GM21381 (cell line): ENCODE measurements at regions not wholly inside any gene's neighbourhood (a gene's known extent, or its start where the extent isn't known, plus 50 kb on each side); places are given as distances from the start of the nearest gene placed in this dataset.

Experiments
- ATAC-seq: cut with Tn5 transposase; IDR thresholded peaks from one replicate; pipeline ENCODE4 v1.9.1; 2021; ENCODE audit warnings: mild to moderate bottlenecking, moderate library complexity; ENCODE audit not compliant: unreplicated experiment

DNA sequence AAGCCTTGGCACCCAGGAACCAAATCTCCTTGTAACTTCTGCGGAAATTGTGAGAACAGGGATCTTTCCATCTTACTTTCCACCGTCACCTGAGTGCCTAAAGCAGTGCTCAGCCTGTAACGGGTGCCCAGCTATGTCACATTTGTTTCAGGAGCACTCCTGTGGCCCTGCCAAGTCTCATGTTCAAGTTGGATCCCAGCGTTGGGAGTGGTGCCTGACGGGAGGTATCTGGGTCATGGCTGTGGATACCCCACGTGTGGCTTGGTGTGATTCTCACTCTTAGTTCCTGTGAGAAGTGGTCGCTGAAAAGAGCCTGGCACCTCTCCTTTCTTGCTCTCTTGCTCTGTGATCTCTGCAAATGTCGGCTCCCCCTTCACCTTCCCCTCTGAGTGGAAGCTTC, 114.9 kb downstream of the UQCRFS1 start:
- no peak for ATAC-seq

DNA sequence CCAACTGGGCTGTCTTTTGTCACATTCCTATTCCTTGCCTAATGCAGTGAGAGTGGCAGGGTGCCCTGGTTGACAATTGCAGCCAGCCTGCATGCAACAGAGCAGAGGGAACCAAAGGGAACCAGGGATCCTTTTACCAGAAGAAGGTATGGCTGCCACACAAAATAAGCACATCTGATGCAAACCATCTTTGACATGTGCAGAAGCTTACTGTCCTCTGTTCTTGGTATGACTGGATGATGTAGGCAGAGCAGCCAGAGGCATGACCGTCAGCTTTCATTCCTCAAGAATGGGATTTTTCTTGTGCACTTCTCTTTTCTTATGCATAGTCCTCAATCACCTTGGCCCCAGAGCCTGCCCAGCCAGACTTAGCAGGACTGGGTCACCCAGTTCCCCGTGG, 116.1 kb downstream of the UQCRFS1 start:
- no peak for ATAC-seq

DNA sequence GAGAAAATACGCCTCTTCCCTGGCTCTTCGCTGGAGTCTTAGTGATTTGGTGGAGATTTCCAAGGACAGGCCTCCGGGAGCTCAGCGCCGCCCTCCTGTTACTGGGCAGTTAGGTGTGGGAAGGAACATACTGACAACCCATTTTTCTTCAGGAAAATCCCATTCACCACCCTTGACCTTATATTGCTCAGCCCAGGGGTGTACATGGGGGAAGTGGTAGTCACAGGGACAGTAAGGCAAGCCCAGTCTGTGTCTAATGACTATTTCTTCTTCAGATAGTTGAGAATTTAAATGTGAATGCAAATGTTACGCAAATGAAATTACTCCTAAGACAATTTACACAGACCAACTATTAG, 119.4 kb downstream of the UQCRFS1 start:
- no peak for ATAC-seq

DNA sequence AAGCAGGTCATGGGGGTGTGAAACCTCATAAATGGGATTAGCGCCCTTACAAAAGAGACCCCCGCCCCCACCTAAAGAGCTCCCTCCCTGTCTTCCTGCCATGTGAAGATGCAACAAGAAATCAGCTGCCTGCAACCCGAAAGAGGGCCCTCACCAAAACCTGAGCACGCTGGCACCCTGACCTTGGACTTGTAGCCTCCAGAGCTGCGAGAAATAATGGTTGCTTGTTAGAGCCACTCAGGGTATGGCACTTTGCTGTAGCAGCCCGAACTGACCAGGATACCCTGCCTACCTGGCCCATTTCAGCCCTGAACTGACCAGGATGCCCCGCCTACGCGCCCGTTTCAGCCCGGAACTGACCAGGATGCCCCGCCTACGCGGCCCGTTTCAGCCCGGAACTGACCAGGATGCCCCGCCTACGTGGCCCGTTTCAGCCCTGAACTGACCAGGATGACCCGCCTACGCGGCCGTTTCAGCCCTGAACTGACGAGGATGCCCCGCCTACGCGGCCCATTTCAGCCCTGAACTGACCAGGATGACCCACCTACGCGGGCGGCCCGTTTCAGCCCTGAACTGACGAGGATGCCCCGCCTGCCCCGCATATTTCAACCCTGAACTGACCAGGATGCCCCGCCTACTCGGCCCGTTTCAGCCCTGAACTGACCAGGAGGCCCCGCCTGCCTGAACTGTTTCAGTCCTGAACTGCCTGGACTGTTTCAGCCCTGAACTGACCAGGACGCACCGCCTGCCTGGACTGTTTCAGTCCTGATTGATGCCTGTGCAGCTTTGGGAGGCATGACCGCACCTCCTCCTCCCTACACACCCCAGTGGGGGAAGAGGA, 120.0 kb downstream of the UQCRFS1 start:
- ATAC-seq = no peak

DNA sequence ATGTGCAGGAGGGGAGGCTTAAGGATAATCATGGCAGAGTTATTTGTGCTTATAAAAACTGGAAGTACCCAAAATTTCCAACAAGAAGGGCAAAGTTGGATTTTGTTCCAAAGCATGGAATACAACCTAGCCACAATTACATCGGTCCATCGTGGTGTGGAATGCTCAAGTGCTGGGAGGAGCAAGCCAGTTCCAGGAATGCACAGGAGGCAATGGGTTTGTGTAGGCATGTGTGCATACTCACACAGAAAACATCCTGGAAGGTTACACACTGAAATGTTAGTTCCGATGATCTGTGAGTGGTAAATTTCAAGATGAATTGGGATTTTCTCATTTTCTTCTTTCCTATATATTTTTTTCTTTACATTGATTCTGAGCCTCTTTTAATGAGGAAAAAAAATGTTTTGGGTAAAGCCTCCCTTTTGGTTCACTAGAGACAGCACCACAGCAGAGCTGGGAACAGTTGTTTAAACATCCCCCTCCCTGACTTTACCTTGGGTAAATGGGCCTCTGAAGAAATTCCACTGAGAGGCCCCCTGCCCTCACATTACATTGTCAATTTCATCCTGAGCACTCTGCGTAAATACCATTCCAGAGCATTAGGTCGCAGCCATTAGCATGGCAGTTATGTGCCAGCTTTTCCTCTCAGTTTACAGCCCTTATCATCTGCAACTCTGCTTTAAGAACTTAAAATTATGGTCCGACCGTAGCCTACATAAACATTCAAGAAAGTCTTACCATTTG, 122.0 kb downstream of the UQCRFS1 start:
- no peak for ATAC-seq

DNA sequence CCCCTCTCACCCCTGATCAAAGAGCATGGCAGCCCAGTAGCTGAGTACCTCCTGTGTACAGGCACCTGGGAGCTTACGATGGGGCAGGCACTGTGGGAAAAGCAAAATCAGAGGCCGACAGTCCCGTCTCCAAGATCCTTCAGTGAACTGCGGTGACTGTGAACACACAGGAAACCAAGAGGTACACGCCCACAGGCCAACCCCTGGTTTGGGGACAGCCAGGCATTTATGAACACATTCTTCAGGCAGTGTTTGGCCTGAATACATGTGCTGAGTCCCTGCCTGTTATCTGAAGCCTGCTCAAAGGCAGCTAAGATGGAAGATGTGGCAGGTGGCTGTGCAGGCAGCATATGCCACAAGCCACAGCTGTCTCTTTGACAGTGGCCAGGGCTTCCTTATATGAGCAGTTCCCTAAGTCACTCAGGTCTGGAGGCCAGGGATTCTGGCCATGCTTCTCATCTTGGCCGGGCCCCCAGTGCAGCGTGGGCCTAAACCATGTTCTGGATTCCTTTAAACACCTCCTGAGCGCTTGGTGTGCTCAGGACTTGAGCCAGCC, 123.6 kb downstream of the UQCRFS1 start:
- ATAC-seq = no peak

DNA sequence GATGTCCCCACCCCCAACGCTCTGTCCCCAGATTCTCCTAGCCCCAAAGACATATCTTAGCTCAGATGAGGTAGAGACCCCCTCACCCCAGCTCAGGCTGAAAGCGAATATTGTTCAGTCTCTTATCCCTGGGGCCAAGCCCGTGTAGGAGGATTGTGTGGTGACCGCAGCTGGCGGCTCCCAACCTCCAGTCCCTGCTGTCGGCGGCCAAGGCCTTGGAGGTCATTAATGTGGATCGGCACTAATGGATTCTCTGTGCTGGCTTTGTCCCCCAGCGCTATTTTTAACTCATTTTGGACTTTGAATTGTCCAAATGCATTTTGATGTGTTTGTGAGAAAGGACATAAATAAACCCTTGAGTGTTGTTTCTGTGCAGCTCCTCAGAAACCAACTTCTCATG, 124.2 kb downstream of the UQCRFS1 start:
- no peak for ATAC-seq

DNA sequence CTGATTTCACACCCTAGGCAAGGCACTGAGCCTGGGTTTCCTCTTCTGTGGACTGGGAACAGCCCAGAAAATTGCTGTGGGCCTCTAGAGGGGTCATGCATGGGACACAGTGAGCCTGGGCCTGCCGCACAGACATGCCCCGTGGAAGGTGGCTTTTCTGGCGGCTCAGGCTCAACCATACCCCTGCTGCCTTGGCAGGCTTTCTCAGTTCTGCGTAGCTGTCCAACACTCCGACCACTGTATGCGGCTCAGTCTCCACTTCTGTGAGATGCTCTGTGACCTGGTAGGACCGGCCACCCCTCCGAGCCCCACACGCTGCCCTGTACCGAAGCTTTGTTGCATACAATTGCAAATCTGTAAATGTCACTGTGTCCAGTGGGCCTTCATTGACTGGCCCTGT, 126.3 kb downstream of the UQCRFS1 start:
- no peak for ATAC-seq

DNA sequence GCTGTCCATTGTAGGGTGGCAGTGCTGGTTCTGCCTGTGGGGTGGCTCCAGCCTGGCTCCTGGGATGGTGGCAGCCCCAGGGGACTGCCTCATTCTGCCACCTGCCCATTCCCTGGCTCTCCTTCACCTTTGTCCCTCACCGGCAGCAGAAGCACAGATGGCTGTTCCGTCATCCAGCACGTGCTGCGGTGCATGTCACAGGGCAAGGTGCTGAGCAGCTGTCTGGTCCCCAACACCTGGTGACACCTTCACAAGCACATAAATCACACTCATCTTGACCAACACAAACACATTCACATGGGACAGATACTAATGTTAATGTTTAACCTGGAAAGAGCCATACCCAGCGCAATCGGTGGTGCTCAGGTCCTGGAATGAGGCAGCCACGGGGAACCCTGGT, 126.8 kb downstream of the UQCRFS1 start:
- no peak for ATAC-seq

DNA sequence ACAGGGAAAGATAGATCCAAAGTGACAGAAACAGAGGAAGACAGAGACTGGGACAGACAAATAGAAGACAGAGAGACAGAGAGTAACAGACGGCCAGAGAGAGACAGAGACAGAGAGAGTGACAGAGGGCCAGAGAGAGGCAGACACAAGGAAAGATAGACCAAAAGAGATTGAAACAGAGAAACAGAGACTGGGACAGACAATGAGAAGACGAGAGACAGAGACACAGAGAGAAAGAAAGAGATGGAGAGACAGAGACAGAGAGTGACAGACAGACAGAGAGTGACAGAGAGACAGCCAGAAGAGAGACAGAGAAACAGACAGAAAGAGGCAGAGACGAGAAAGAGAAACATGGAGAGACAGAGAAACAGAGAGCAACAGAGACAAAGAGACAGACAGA, 127.3 kb downstream of the UQCRFS1 start:
- no peak for ATAC-seq

DNA sequence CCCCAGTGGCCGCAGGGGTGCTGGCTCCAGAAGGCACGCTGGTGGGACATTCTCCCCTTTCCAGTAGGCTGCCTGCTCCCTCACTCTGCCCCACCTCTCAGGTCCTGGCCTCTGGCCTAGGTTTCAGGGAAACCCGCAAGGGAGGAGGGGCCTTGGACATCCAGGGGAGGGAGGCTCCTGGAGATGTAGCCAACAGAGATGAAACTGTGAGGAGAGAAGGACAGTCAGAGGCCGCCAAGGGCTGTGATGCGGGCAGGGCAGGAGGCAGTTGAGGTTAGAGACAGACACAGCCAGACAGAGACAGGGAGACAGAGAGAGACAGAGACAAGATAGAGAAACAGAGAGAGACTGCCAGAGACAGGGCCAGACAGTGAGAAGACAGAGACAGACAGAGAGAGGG, 127.7 kb downstream of the UQCRFS1 start:
- ATAC-seq = no peak

DNA sequence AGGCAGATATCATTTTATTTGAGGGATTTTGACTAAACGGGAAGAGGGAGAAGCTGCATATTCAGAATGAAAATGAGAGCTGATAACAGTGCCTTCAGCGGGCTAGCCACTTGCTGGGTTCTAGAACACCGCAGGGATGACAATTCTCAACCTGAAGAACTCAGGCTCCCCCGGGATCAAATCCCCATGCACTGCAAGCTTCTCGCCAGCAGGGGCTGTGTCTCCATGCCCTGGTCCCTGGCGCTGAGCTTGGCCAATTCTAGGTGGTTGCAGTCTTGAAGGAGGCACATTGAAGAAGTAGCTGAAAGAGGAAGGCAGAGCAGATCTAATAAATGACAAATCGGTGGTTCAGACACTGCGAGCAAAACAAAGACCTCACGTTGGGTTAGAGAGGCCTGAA, 128.7 kb downstream of the UQCRFS1 start:
- ATAC-seq = no peak

DNA sequence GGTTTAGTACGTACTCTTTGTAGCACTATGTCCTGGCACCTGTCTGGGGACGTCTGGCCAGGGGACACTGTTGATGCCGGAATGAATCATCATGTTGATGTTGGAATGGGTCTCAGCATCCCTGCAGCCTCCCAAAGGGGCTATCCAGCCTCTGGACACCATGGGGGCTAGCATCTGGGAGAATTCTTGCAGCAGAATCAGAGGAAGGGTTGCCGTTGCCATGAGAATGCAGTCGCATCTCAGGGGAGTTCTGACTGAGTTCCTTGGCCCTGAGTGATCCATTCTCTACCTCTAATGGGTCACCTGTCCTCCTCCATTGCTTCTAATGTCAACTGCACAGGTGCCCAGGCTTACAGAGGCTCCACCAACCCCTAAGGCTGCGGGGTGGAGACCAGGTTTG, 129.1 kb downstream of the UQCRFS1 start:
- no peak for ATAC-seq

DNA sequence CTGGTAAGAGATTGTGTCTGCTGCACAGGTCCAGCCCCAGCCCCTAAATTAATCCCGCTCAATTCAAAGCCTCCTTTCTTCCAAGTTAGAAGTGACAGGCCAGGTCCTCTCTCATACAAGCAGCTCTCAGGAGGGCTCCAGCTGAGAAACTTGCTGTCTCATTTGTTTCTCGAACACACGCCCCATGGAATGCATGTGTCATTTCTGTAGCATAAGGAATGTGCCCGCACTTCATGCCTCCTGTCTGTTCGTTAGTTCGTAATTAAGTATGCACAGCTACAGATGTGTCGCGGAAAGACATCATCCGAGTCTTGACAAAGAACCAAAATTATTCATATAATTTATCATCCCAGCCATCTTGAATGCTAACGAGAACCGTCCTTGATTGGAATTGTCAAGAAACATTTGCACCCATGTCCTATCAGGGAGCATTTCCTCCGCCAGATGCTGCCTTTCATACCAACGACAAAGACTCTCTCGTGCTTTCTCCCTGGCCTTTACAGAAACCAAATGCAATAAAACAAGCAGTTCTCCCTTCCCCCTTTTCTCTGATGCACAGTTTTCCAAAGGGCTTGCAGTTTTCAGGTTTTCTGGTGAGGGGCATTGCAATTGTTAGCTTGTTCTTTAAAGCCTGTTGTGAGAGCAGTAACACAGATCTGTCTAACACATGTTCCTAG, 133.5 kb downstream of the UQCRFS1 start:
- no peak for ATAC-seq

DNA sequence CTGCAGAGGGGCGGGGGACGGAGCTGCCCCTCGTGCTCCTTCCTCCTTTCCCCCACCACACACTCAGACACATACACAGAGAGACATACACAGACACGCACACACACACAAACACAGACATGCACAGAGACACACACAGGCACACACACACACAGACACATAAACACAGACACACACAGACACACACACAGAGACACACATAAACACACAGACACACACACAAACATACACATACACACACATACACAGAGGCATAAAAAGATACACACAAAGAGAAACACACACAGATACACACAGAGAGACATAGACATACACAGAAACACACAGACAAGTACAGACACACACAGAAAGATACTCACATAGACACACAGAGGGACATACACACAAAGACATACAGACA, 136.0 kb downstream of the UQCRFS1 start:
- no peak for ATAC-seq

DNA sequence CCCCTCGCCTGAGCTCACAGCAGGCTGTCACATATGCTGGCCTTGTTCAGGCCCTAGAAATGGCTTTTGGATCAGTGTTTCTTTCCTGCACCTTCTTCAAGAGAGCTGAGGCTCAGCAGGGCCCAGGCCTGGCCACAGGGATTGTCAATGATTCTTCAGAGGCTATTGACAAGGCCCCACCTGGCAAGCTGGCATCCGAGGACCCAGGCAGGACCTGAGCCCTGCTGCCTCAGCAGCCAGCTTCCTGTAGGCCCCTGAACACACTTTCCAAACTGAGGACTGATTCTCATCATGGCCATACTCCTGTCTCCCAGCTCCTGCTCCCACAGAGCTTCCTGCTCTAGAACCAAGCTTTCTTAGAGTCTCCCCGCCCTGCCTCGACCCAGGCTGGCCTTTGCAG, 136.8 kb downstream of the UQCRFS1 start:
- no peak for ATAC-seq

DNA sequence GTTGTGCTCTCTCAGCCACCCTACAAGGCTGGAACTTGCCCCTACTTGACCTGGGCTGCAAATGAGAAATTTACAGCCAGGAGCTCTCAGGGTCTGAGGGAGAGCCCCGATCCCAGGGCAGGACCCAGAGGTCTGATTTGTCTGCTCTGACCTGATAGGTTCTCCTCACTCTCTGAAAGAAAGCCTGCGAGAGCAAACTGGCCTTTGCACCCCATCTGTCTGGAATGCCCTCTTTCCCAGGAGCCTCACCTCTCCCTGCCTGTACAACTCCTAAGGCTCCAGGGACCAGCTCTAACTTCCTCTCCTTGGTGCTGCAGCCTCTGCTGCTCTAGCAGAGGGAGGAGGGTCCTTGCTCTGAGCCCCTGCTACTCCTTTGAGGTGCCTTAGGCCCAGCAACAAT, 137.8 kb downstream of the UQCRFS1 start:
- no peak for ATAC-seq

DNA sequence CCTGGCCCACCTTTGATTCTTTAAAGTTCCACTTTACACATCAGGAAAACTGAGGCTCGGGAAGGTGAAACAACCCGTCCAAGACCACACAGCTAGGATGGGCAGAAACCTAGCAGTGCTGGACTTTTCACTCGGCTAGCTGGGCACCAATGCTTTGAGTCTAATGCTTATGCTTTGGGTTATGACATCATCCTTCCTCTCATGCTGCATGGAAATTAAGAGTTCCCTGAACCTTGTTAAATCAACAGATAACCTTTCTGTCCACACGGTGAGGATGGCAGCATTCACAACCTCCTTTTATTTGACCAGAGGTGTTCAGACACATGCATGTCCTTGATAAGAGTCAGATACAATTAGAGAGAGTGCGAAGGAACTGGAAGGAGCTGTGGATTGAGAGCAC, 138.4 kb downstream of the UQCRFS1 start:
- ATAC-seq = no peak

DNA sequence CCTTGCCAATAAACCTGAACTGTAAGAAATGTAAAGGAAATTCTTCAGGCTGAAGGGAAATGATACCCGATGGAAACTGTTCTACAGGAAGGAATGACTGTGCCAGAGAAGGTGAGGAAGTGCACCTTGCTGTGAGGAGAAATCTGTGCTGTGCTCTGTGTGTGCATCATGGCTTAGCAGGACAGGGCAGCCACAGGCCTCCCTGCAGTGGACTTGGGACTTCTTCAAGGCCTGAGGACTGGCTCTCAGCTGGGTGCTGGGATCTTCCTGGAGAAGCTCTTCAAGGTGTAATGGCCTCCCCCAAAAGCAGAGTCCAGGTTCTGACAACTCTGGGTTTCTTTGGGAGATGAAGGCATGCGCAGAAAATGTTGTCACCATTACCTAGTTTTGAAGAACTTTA, 145.1 kb downstream of the UQCRFS1 start:
- no peak for ATAC-seq

DNA sequence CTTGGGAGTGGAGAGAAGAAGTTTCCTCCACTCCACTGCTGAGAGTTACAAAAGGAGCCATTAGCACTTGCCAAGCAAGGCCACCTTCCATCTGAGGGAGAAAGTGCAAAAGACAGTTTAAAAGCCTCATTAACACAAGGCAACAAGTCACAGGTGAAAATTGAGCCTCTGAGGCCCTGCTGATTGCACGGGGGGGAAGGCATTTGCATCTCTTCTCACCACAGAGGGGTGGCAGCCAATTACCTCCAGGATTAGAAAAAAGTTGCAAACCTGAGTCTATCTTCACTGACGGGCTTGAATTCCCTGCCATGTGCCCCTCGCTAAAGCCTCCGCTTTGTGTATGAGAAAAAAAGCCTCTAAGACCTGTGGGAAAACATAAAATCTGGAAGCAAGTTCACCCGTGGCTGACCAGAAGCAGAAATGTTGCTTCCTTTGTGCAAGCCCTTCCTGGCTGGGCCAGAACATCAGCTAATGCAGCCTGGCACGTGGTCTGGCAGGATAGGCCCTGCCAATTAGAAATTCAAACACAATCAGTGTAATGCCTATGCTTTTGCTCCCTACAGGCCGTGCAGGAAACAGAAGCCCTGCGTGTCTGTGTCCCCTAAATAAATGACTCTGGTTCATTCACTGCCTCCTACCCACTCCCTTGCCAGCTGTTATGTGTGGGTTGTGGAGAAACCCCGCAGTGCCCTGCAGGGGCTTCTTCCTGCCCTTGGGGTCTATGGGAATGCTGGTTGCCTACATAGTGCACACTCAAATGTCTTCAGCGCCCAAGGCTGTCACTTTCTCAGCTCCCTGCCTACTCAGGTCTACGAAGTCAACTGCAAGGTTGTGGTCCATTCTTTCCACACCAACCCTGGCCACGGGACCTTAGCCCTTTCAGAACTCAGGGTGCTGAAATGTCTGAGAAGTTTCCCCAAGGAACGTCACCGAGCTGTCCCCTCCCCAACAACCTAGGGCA, 150.2 kb downstream of the UQCRFS1 start:
- no peak for ATAC-seq
